CD4-positive, alpha-beta T cell (primary cell): ENCODE measurements at regions not wholly inside any gene's neighbourhood (a gene's known extent, or its start where the extent isn't known, plus 50 kb on each side); places are given as distances from the start of the nearest gene placed in this dataset.

ENCODE experiments used
- ATAC-seq: fragments of 200-7000 bp; cut with Tn5 transposase; one replicate; pipeline ENCODE4 v1.10.0; 2022; ENCODE audit warnings: mild to moderate bottlenecking; ENCODE audit not compliant: poor library complexity
- CTCF ChIA-PET: fragments of 350-600 bp; sonication (Branson Sonifier 250); formaldehyde crosslinking; loops from one replicate; lab custom pipeline; 2021; ENCODE audit warnings: antibody characterized with exemption, inconsistent platforms; lab: Charles Lee
- POLR2A ChIA-PET: fragments of 350-600 bp; sonication (Branson Sonifier 250); formaldehyde crosslinking; loops from one replicate; lab custom pipeline; 2021; ENCODE audit warnings: antibody characterized with exemption, inconsistent platforms; lab: Charles Lee
- DNase-seq, 14 experiments: peaks; one replicate each; pipeline ENCODE4 v3.0.0-alpha.2; 2013 to 2020; ENCODE audit warnings: mixed read lengths in 2 of 14
- H3K27ac ChIP-seq, 2 donors: one replicate each; pipeline versions ENCODE4 v1.5.1 to v1.7.0; 2013; ENCODE audit warnings: low read length in 2 of 2, low read depth in 1 of 2, mild to moderate bottlenecking in 1 of 2
- H3K27me3 ChIP-seq, 2 experiments: 1 replicate in 1 of 2; 2 replicates in 1 of 2; pipeline versions ENCODE4 v1.6.1 to v1.7.0; 2013; ENCODE audit warnings: low read length in 2 of 2, control low read depth in 1 of 2, mild to moderate bottlenecking in 1 of 2, moderate library complexity in 1 of 2; ENCODE audit not compliant: insufficient read depth in 2 of 2, control insufficient read depth in 1 of 2
- H3K36me3 ChIP-seq: one replicate; pipeline ENCODE4 v1.6.1; 2013; ENCODE audit warnings: low read length, control low read depth; ENCODE audit not compliant: insufficient read depth
- H3K4me1 ChIP-seq: one replicate; pipeline ENCODE4 v1.6.1; 2013; ENCODE audit warnings: low read length, control low read depth; ENCODE audit not compliant: insufficient read depth
- H3K4me3 ChIP-seq: one replicate; pipeline ENCODE4 v1.5.1; 2013; ENCODE audit warnings: mild to moderate bottlenecking, low read length, moderate library complexity
- H3K9me3 ChIP-seq, 2 experiments: 1 replicate in 1 of 2; 2 replicates in 1 of 2; pipeline versions ENCODE4 v1.6.1 to v1.7.0; 2013; ENCODE audit warnings: low read length in 2 of 2, mild to moderate bottlenecking in 2 of 2, control low read depth in 1 of 2, moderate library complexity in 1 of 2; ENCODE audit not compliant: control insufficient read depth in 1 of 2, insufficient read depth in 1 of 2
- H3K27ac Mint-ChIP-seq: one replicate; pipeline ENCODE4 v1.8.0; 2020; ENCODE audit warnings: mixed read lengths
- H3K27me3 Mint-ChIP-seq: one replicate; pipeline ENCODE4 v1.8.0; 2021; ENCODE audit warnings: mixed read lengths
- H3K36me3 Mint-ChIP-seq: one replicate; pipeline ENCODE4 v1.8.0; 2021; ENCODE audit warnings: low read depth, mixed read lengths
- H3K4me1 Mint-ChIP-seq: one replicate; pipeline ENCODE4 v1.8.0; 2021; ENCODE audit warnings: low read depth, mixed read lengths
- H3K4me3 Mint-ChIP-seq: one replicate; pipeline ENCODE4 v1.8.0; 2020; ENCODE audit warnings: mild to moderate bottlenecking, mixed read lengths
- H3K9me3 Mint-ChIP-seq: one replicate; pipeline ENCODE4 v1.8.0; 2020; ENCODE audit warnings: mixed read lengths
- intact Hi-C, 2 experiments: fragments of 100-400 bp; cut with DNase I in 1 of 2; cut with micrococcal nuclease in 1 of 2; formaldehyde crosslinking; loops; one replicate each; pipeline versions ENCODE4 v1.15.1 to v1.9.0; 2023 to 2025; cut with DNase I, micrococcal nuclease
- TF ChIP-seq, protein P1 (sequence below): fragments of 200-600 bp; IDR thresholded peaks from one replicate; pipeline ENCODE4 v1.8.0; 2022; ENCODE audit warnings: antibody characterized with exemption, mild to moderate bottlenecking

DNA sequence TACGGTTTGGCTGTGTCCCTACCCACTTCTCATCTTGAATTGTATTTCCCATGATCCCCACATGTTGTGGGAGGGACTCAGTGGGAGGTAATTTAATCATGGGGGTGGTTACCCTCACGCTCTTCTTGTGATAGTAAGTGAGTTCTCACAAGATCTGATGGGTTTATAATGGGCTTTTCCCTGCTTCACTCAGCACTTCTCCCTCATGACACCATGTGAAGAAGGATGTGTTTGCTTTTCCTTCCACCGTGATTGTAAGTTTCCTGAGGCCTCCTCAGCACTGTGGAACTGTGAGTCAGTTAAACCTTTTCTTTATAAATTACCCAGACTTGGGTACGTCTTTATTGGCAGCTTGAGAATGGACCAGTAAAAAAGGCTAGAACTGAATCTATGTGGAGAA is 750.0 kb upstream of the ID2 start:
- Mint-ChIP-seq H3K4me1 (no peaks in the 10 kb centered on the region), H3K36me3 (no peaks in the 10 kb centered on the region)
- CTCF ChIA-PET: no interaction called here

DNA sequence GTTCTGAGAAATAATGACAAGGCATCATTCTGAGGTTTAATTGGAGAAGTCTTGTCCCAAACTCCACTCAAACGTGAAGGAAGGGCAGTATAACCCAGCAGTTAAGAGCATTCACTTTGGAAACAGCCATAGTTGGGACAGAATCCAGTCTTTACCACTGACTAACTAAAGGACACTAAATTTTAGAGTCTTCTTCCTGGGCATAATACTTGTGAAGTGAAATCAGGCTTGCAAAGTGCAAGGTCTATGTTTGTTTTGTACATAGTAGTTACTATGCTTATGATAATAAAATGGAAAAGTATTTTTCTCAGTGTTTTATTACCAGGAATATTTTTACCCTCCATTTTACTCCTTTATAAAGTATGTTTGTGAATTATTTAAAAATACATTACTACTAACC is 748.2 kb upstream of the ID2 start:
- Histone ChIP-seq H3K27me3 (no peaks in the 10 kb centered on the region), H3K4me1 (no peaks in the 10 kb centered on the region), H3K4me3 (no peak overlapping the region), H3K36me3 (no peaks in the 10 kb centered on the region), H3K9me3 (no peaks in the 10 kb centered on the region), H3K27ac (no peak overlapping the region)
- intact Hi-C loops: no loop called here
- no peaks in the 10 kb centered on the region for H3K36me3 Mint-ChIP-seq
- ATAC-seq (no peak), DNase-seq (no peak)
- no peak overlapping the region for H3K27ac Mint-ChIP-seq
- ChIA-PET POLR2A (interaction anchor here (0.7 kb wide), 1 partner anchor 647 kb away, joined by 3 read pairs; no protein-coding TSS in a partner anchor), CTCF (no interaction called here)
- H3K9me3 Mint-ChIP-seq: no peaks in the 10 kb centered on the region
- no peak overlapping the region for H3K4me3 Mint-ChIP-seq
- H3K27me3 Mint-ChIP-seq: no peaks in the 10 kb centered on the region
- TF ChIP-seq, protein P1, sequence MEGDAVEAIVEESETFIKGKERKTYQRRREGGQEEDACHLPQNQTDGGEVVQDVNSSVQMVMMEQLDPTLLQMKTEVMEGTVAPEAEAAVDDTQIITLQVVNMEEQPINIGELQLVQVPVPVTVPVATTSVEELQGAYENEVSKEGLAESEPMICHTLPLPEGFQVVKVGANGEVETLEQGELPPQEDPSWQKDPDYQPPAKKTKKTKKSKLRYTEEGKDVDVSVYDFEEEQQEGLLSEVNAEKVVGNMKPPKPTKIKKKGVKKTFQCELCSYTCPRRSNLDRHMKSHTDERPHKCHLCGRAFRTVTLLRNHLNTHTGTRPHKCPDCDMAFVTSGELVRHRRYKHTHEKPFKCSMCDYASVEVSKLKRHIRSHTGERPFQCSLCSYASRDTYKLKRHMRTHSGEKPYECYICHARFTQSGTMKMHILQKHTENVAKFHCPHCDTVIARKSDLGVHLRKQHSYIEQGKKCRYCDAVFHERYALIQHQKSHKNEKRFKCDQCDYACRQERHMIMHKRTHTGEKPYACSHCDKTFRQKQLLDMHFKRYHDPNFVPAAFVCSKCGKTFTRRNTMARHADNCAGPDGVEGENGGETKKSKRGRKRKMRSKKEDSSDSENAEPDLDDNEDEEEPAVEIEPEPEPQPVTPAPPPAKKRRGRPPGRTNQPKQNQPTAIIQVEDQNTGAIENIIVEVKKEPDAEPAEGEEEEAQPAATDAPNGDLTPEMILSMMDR: no peak
- H3K4me1 Mint-ChIP-seq: no peaks in the 10 kb centered on the region

More for the DNA sequence above, 750.0 kb upstream of the ID2 start:
- TF ChIP-seq, protein P1: no peak
- Mint-ChIP-seq H3K27me3 (no peaks in the 10 kb centered on the region), H3K9me3 (no peaks in the 10 kb centered on the region), H3K4me3 (no peak overlapping the region), H3K27ac (no peak overlapping the region)
- Histone ChIP-seq H3K4me1 (no peaks in the 10 kb centered on the region), H3K36me3 (no peaks in the 10 kb centered on the region), H3K4me3 (no peak overlapping the region), H3K27me3 (no peaks in the 10 kb centered on the region), H3K27ac (no peak overlapping the region), H3K9me3 (no peaks in the 10 kb centered on the region)
- intact Hi-C loops: no loop called here
- DNase-seq (no peak), ATAC-seq (no peak)
- POLR2A ChIA-PET: no interaction called here

DNA sequence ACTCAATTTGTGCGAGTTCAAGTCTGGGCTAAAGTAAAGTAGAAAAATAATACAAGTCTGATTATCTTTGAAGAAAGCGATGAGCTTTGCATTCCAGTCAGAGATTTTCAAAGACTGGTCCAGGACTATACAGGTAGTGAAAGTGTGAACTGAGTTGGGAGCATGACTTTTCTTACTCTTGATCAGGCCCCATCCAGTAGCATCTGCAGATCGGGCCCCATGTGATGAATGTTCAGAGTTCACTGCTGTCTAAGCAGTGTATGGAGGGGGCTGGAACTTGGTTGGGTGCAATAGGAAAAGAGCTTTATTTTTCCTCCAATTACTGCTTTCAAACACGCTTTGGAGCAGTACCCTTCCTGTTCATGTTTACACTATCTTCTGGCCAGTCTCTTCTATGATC is 747.4 kb upstream of the ID2 start:
- Histone ChIP-seq H3K4me1 (no peaks in the 10 kb centered on the region), H3K27ac (no peak overlapping the region), H3K27me3 (no peaks in the 10 kb centered on the region), H3K4me3 (no peak overlapping the region), H3K36me3 (no peaks in the 10 kb centered on the region), H3K9me3 (no peaks in the 10 kb centered on the region)
- TF ChIP-seq, protein P1: no peak
- H3K4me3 Mint-ChIP-seq: no peak overlapping the region
- H3K4me1 Mint-ChIP-seq: no peaks in the 10 kb centered on the region
- H3K36me3 Mint-ChIP-seq: no peaks in the 10 kb centered on the region
- no peak for DNase-seq
- CTCF ChIA-PET: no interaction called here
- no peak overlapping the region for H3K27ac Mint-ChIP-seq
- H3K9me3 Mint-ChIP-seq: no peaks in the 10 kb centered on the region
- intact Hi-C loops: no loop called here
- POLR2A ChIA-PET: interaction anchor here (0.7 kb wide), 1 partner anchor 648 kb away, joined by 3 read pairs; no protein-coding TSS in a partner anchor
- H3K27me3 Mint-ChIP-seq: no peaks in the 10 kb centered on the region
- no peak for ATAC-seq
